Activated CD8-positive, alpha-beta T cell treated with anti-CD3 and anti-CD28 coated beads, Interleukin-2, amount 10 ng/mL, durations not matched to agents 7 days and 5 days (primary cell): ENCODE measurements at regions not wholly inside any gene's neighbourhood (a gene's known extent, or its start where the extent isn't known, plus 50 kb on each side); places are given as distances from the start of the nearest gene placed in this dataset.
"Not testable (repeated sequence)": the region's sequence is repeated elsewhere in the genome, so short reads cannot be mapped to it uniquely, and the experiment has no call there.

ENCODE experiments used
- ATAC-seq: fragments of 150-1000 bp; cut with Tn5 transposase; one replicate; pipeline ENCODE4 v1.10.0; 2021; ENCODE audit warnings: moderate library complexity
- CTCF ChIA-PET: fragments of 350-600 bp; sonication (Branson Sonifier 250); formaldehyde crosslinking; loops from one replicate; lab custom pipeline; 2021; ENCODE audit warnings: antibody characterized with exemption; lab: Charles Lee
- POLR2A ChIA-PET: fragments of 350-600 bp; sonication (Branson Sonifier 250); formaldehyde crosslinking; loops from one replicate; lab custom pipeline; 2021; ENCODE audit warnings: antibody characterized with exemption; lab: Charles Lee
- DNase-seq: peaks from one replicate; pipeline ENCODE4 v3.0.0-alpha.2; 2020
- H3K27ac Mint-ChIP-seq: one replicate; pipeline ENCODE4 v1.8.0; 2021; ENCODE audit warnings: mild to moderate bottlenecking, mixed read lengths
- H3K27me3 Mint-ChIP-seq: one replicate; pipeline ENCODE4 v1.8.0; 2021; ENCODE audit warnings: low read depth, mixed read lengths
- H3K36me3 Mint-ChIP-seq: one replicate; pipeline ENCODE4 v1.8.0; 2021; ENCODE audit warnings: low read depth, mixed read lengths
- H3K4me1 Mint-ChIP-seq: one replicate; pipeline ENCODE4 v1.8.0; 2021; ENCODE audit warnings: low read depth, mixed read lengths
- H3K4me3 Mint-ChIP-seq: one replicate; pipeline ENCODE4 v1.8.0; 2021; ENCODE audit warnings: mild to moderate bottlenecking, mixed read lengths
- H3K9me3 Mint-ChIP-seq: one replicate; pipeline ENCODE4 v1.8.0; 2022; ENCODE audit warnings: mixed read lengths; ENCODE audit not compliant: insufficient read depth

DNA sequence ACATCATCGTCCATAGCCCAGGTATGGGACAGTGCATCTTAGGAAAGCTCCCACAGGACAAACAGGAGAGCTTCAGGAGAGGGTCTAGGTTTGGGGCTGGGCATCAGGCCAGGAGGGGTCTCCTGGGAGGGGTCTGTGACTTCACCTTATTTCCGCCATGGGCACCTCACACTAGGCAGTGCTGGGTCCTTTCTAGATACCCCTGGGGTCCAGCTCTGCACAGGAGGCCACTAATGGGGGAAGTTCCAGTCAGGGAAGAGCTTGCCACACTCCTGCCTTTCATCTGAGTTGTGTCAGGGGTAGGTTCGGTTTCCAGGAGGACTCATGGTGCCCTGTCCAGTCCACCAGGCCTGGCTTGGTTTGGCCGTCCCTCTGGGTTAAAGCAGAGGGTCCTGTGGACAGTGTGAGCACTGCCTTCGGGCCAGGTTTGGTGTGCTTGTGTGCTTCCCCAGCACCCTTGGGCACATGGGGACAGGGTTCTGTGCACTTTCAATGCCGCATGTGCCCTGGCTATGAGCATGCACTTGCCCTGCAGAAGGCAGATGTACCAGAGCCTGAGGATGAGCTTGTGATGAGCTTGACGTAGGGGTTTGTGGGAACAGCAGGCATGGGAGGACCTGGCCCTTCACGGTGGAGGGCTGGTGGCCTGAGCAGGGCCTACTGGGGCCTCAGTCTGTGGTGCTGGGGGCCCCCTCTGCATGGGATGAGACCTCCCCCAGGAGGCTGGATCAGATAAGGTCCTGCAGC lies 377.7 kb upstream of the NUPR2 start:
- CTCF ChIA-PET: no interaction called here
- no peaks in the 10 kb centered on the region for H3K27me3 Mint-ChIP-seq
- no peaks in the 10 kb centered on the region for H3K4me1 Mint-ChIP-seq
- DNase-seq (no peak), ATAC-seq (no peak)
- no peaks in the 10 kb centered on the region for H3K36me3 Mint-ChIP-seq
- no peak overlapping the region for H3K4me3 Mint-ChIP-seq
- POLR2A ChIA-PET: no interaction called here
- peaks cover 20% of the 10 kb centered on the region for H3K9me3 Mint-ChIP-seq
- no peak overlapping the region for H3K27ac Mint-ChIP-seq

- Mint-ChIP-seq H3K27ac (no peak overlapping the region), H3K4me1 (no peaks in the 10 kb centered on the region), H3K4me3 (no peak overlapping the region), H3K27me3 (no peaks in the 10 kb centered on the region), H3K9me3 (peaks cover 17% of the 10 kb centered on the region), H3K36me3 (no peaks in the 10 kb centered on the region)
- ATAC-seq: no peak
- POLR2A ChIA-PET: no interaction called here
- DNase-seq: no peak
- CTCF ChIA-PET: no interaction called here
Observed at GRCh38 chr7:56493196-56493595, 377.0 kb upstream of the NUPR2 start.

DNA sequence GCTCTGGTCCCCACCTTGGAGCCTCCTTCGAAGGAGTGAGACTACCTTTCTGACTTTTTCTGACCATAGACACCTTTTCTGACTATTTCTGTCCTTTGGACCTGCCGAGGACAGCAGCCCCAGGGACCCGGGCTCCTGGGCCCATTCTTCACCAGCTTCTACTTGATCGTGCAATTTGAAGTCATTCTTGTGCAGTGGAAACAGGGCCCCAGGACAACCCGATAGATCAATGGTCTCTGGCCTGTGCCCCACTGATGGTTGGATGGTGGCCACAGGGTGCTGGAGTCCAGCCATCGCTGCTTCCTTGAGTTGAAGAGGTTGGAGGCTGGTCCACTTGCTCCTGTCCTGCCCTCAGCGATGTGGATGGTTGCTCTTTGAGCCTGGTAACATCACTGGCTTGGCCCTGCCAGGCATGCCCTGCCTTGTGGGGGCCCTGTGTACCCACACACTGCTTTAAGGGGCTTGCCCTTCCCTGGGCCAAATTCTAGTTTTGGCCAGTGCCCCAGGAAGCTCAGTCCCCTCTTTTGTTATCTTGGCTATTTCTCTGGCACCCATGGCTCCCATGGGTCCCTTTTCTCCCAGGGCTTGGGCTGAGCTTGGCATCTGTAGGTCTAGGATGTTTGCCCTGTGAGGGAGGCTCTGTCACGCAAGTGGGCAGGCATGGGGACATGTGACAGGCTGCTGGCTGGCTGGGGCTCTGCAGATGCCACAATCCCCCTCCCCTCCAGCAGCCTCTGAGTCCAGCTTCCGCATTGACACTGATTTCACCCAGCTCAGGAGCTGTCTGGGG lies 375.6 kb upstream of the NUPR2 start:
- Mint-ChIP-seq H3K4me3 (no peak overlapping the region), H3K9me3 (peaks cover 24% of the 10 kb centered on the region), H3K4me1 (no peaks in the 10 kb centered on the region), H3K27ac (no peak overlapping the region), H3K27me3 (no peaks in the 10 kb centered on the region), H3K36me3 (no peaks in the 10 kb centered on the region)
- ChIA-PET POLR2A (no interaction called here), CTCF (no interaction called here)
- DNase-seq (no peak), ATAC-seq (no peak)

- H3K27me3 Mint-ChIP-seq: no peaks in the 10 kb centered on the region
- no peak overlapping the region for H3K4me3 Mint-ChIP-seq
- POLR2A ChIA-PET: no interaction called here
- DNase-seq: no peak
- H3K4me1 Mint-ChIP-seq: no peaks in the 10 kb centered on the region
- H3K9me3 Mint-ChIP-seq: peaks cover 53% of the 10 kb centered on the region
- no peak overlapping the region for H3K27ac Mint-ChIP-seq
- H3K36me3 Mint-ChIP-seq: peaks cover 2% of the 10 kb centered on the region
- CTCF ChIA-PET: no interaction called here
- ATAC-seq: no peak
Observed at GRCh38 chr7:56483861-56484550, 367.8 kb upstream of the NUPR2 start.

- no peak overlapping the region for H3K27ac Mint-ChIP-seq
- ATAC-seq (no peak), DNase-seq (no peak)
- ChIA-PET CTCF (no interaction called here), POLR2A (no interaction called here)
- no peaks in the 10 kb centered on the region for H3K27me3 Mint-ChIP-seq
- no peak overlapping the region for H3K4me3 Mint-ChIP-seq
- H3K36me3 Mint-ChIP-seq: peaks cover 2% of the 10 kb centered on the region
- peaks cover 52% of the 10 kb centered on the region for H3K9me3 Mint-ChIP-seq
- H3K4me1 Mint-ChIP-seq: no peaks in the 10 kb centered on the region
Observed at GRCh38 chr7:56483153-56483552, 366.9 kb upstream of the NUPR2 start.

DNA sequence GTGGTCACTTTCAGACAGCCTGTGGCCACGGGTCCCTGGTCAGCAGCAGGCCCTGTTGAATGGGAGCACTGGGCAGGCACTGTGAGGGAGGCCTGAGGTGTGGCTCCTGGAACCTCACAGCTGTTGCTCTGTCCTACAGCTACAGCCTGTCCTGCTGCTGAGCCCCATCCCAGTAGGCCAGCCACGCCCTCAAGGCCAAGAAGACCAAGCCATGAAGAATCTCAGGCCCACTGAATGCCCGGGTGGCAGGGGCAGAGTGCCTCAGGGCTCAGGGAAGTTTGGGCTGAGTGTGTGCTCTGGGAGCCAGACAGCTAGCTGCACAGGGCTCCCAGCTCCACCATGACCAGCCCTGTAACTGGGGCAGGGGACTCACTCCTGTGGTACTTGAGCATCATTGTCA lies 363.5 kb upstream of the NUPR2 start:
- DNase-seq (no peak), ATAC-seq (no peak)
- Mint-ChIP-seq H3K27ac (no peak overlapping the region), H3K4me1 (no peaks in the 10 kb centered on the region), H3K9me3 (peaks cover 43% of the 10 kb centered on the region), H3K36me3 (peaks cover 2% of the 10 kb centered on the region), H3K4me3 (no peak overlapping the region), H3K27me3 (no peaks in the 10 kb centered on the region)
- CTCF ChIA-PET: no interaction called here
- POLR2A ChIA-PET: no interaction called here

- POLR2A ChIA-PET: no interaction called here
- CTCF ChIA-PET: no interaction called here
- Mint-ChIP-seq H3K4me3 (no peak overlapping the region), H3K9me3 (peaks cover 41% of the 10 kb centered on the region), H3K27ac (no peak overlapping the region), H3K27me3 (no peaks in the 10 kb centered on the region), H3K4me1 (no peaks in the 10 kb centered on the region), H3K36me3 (peaks cover 2% of the 10 kb centered on the region)
- ATAC-seq (no peak), DNase-seq (no peak)
Observed at GRCh38 chr7:56479136-56479535, 362.9 kb upstream of the NUPR2 start.

DNA sequence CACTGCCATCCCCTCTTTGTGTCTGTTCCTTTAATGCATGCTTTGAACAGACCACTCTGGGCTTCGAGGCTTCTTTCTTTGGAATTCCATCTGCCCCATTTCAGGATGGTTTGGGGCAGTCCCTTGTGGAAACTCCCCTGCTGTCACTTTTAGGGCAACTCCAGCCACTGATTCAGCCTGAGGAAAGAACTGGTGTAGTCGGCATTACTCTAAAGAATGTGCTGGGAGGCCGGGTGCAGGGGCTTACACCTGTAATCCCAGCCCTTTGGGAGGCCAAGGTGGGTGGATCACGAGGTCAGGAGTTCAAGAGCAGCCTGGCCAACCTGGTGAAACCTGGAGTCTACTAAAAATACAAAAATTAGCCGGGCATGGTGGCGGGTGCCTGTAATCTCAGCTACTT lies 358.1 kb upstream of the NUPR2 start:
- no peaks in the 10 kb centered on the region for H3K36me3 Mint-ChIP-seq
- no peak overlapping the region for H3K27ac Mint-ChIP-seq
- ChIA-PET POLR2A (no interaction called here), CTCF (no interaction called here)
- ATAC-seq (no peak), DNase-seq (no peak)
- H3K4me1 Mint-ChIP-seq: no peaks in the 10 kb centered on the region
- peaks cover 42% of the 10 kb centered on the region for H3K9me3 Mint-ChIP-seq
- no peaks in the 10 kb centered on the region for H3K27me3 Mint-ChIP-seq
- no peak overlapping the region for H3K4me3 Mint-ChIP-seq

DNA sequence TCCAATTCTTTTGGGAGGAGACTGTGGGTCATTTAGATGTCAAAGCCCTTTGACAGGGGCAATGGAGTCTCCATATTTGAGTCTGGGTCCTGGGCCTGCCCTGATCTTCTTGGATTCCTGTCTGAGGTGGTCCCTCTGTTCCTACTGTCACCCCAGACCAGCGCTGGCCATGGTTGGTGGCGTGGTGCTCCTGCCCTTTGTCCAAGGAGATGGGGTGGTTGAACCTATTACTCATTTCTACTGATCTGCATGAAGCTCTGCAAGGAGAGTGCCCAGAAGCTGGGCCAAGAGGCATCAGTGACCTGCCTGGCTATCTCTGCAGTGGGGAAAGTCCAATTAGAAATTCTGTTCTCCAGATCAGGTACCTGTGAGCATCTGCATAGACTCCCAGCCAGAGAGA lies 355.6 kb upstream of the NUPR2 start:
- no peaks in the 10 kb centered on the region for H3K27me3 Mint-ChIP-seq
- POLR2A ChIA-PET: no interaction called here
- H3K4me1 Mint-ChIP-seq: no peaks in the 10 kb centered on the region
- H3K9me3 Mint-ChIP-seq: peaks cover 45% of the 10 kb centered on the region
- ATAC-seq: no peak
- CTCF ChIA-PET: no interaction called here
- peaks cover 4% of the 10 kb centered on the region for H3K36me3 Mint-ChIP-seq
- H3K27ac Mint-ChIP-seq: no peak overlapping the region
- no peak overlapping the region for H3K4me3 Mint-ChIP-seq
- no peak for DNase-seq

DNA sequence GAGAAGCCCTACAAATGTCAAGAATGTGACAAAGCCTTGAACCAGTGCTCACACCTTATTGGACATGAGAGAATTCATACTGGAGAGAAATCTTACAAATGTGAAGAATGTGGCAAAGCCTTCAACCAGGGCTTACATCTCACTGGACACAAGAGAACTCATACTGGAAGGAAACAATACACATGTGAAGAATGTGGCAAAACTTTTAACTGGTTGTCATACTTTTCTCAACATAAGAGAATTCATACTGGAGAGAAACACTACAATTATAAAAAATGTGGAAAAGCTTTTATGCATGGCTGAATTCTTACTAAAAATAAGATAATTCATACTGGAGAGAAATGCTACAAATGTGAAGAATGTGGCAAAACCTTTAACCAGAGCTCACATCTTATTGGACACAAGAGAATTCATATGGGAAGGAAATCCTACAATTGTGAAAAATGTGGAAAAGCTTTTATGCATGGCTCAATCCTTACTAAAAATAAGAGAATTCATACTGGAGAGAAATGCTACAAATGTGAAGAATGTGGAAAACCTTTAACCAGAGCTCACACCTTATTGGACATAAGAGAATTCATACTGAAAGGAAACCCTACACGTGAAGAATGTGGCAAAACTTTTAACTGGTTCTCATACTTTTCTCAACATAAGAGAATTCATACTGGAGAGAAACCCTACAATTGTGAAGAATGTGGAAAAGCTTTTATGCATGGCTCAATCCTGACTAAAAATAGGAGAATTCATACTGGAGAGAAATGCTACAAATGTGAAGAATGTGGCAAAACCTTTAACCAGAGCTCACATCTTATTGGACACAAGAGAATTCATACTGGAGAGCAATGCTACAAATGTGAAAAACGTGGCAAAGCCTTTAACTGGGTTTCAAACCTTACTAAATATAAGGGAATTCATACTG lies 350.6 kb upstream of the NUPR2 start:
- peaks cover 65% of the 10 kb centered on the region for H3K9me3 Mint-ChIP-seq
- POLR2A ChIA-PET, H3K27me3 Mint-ChIP-seq, CTCF ChIA-PET, DNase-seq, H3K27ac Mint-ChIP-seq, ATAC-seq, H3K4me3 Mint-ChIP-seq, H3K36me3 Mint-ChIP-seq, H3K4me1 Mint-ChIP-seq: not testable (repeated sequence)

DNA sequence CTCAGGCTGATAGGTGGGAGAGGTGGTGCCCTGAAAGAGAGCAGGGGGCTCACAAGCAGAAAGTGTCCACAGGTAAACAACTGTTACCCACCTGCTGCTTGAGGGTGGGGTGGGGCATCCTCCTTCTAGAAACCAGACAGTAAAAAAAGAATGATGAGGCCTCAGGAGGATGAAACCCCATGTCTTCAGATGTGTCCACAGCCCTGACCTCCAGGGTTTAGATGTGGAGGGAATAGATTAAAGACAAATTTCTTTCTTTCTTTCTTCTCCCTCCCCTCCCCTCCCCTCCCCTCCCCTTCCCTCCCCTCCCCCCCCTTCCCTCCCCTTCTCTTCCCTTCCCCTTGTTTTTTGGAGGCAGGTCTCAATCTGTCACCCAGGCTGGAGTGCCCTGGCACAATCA lies 333.5 kb upstream of the NUPR2 start:
- DNase-seq (no peak), ATAC-seq (no peak)
- Mint-ChIP-seq H3K27ac (no peak overlapping the region), H3K9me3 (peaks cover 26% of the 10 kb centered on the region), H3K4me3 (no peak overlapping the region), H3K27me3 (no peaks in the 10 kb centered on the region), H3K36me3 (no peaks in the 10 kb centered on the region), H3K4me1 (no peaks in the 10 kb centered on the region)
- POLR2A ChIA-PET: no interaction called here
- CTCF ChIA-PET: no interaction called here
